ENCODE measurements at regions not wholly inside any gene's neighbourhood (a gene's known extent, or its start where the extent isn't known, plus 50 kb on each side); places are given as distances from the start of the nearest gene placed in this dataset.

- TF ChIP-seq ZNF768 (CRISPR knock-in tag; IDR thresholded peaks at IDR 0.05): no peak
- no peak for TF ChIP-seq NFYB (CRISPR knock-in tag; IDR thresholded peaks at IDR 0.05)
- no peak for TF ChIP-seq TBX3 (IDR thresholded peaks at IDR 0.05; ENCODE audit: borderline replicate concordance)
- TF ChIP-seq NFE2L1 (CRISPR knock-in tag; IDR thresholded peaks at IDR 0.05; ENCODE audit: borderline replicate concordance): no peak
- TF ChIP-seq TCF12 (IDR thresholded peaks at IDR 0.05): no peak
- TF ChIP-seq TCF12 (CRISPR knock-in tag; IDR thresholded peaks at IDR 0.05): no peak
- TF ChIP-seq, protein P1, sequence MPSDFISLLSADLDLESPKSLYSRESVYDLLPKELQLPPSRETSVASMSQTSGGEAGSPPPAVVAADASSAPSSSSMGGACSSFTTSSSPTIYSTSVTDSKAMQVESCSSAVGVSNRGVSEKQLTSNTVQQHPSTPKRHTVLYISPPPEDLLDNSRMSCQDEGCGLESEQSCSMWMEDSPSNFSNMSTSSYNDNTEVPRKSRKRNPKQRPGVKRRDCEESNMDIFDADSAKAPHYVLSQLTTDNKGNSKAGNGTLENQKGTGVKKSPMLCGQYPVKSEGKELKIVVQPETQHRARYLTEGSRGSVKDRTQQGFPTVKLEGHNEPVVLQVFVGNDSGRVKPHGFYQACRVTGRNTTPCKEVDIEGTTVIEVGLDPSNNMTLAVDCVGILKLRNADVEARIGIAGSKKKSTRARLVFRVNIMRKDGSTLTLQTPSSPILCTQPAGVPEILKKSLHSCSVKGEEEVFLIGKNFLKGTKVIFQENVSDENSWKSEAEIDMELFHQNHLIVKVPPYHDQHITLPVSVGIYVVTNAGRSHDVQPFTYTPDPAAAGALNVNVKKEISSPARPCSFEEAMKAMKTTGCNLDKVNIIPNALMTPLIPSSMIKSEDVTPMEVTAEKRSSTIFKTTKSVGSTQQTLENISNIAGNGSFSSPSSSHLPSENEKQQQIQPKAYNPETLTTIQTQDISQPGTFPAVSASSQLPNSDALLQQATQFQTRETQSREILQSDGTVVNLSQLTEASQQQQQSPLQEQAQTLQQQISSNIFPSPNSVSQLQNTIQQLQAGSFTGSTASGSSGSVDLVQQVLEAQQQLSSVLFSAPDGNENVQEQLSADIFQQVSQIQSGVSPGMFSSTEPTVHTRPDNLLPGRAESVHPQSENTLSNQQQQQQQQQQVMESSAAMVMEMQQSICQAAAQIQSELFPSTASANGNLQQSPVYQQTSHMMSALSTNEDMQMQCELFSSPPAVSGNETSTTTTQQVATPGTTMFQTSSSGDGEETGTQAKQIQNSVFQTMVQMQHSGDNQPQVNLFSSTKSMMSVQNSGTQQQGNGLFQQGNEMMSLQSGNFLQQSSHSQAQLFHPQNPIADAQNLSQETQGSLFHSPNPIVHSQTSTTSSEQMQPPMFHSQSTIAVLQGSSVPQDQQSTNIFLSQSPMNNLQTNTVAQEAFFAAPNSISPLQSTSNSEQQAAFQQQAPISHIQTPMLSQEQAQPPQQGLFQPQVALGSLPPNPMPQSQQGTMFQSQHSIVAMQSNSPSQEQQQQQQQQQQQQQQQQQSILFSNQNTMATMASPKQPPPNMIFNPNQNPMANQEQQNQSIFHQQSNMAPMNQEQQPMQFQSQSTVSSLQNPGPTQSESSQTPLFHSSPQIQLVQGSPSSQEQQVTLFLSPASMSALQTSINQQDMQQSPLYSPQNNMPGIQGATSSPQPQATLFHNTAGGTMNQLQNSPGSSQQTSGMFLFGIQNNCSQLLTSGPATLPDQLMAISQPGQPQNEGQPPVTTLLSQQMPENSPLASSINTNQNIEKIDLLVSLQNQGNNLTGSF (CRISPR knock-in tag; IDR thresholded peaks at IDR 0.05): no peak
- no peak for TF ChIP-seq CTCF (CRISPR knock-in tag; IDR thresholded peaks at IDR 0.05)
- no peak for TF ChIP-seq MAX (IDR thresholded peaks at IDR 0.05)
- TF ChIP-seq SMYD3 (CRISPR knock-in tag; IDR thresholded peaks at IDR 0.05): no peak
- TF ChIP-seq ZNF230 (CRISPR knock-in tag; IDR thresholded peaks at IDR 0.05): no peak
Observed at GRCh38 chr4:60019946-60020345, 1180.2 kb upstream of the ADGRL3 start.
